AG09309 (cell line): ENCODE measurements at regions not wholly inside any gene's neighbourhood (a gene's known extent, or its start where the extent isn't known, plus 50 kb on each side); places are given as distances from the start of the nearest gene placed in this dataset.

ENCODE experiments used
- DNase-seq: peaks from one replicate; pipeline ENCODE4 v3.0.0-alpha.2; 2010; ENCODE audit warnings: low read depth
- H3K4me3 ChIP-seq: 2 replicates; pipeline ENCODE4 v1.5.1; 2011; ENCODE audit warnings: mild to moderate bottlenecking, low read depth, low read length, moderate library complexity; ENCODE audit not compliant: control insufficient read depth
- TF ChIP-seq, protein P1 (sequence below): IDR thresholded peaks from 2 replicates; pipeline ENCODE4 v1.5.1; 2011; ENCODE audit warnings: mild to moderate bottlenecking, low read depth, low read length, inconsistent platforms; ENCODE audit not compliant: insufficient read depth, control insufficient read depth; ENCODE audit errors: missing control alignments

DNA sequence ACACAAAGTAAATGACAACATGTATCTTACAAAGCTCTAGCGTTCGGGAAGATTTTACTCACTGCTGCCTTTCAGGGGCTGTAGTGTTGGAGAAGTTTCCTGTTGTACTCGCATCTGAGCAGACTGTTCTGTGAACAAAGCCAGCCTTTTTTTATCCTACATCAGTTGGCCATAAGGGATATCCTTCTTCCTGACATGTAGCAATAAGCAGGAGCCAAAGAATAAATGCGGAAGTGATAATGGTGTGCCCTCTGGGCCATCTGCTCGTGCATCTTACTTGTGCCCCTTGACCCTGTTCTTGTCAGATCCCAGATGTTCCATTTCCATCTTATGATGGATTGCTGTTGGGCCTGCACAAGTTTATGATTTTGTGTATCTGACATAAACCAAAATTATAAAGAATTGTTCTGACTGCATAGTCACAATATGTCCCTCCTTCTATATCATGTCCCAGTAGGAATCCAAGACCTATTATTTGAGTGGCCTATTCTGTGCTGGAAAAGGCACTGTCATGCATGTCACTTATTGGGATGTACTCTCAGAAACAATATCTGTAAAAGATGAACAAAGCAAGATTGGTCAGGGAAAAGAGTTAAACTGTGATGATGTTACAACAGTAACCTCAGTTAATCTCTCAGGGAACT is 631.3 kb downstream of the NSUN3 start:
- DNase-seq = no peak
- TF ChIP-seq, protein P1, sequence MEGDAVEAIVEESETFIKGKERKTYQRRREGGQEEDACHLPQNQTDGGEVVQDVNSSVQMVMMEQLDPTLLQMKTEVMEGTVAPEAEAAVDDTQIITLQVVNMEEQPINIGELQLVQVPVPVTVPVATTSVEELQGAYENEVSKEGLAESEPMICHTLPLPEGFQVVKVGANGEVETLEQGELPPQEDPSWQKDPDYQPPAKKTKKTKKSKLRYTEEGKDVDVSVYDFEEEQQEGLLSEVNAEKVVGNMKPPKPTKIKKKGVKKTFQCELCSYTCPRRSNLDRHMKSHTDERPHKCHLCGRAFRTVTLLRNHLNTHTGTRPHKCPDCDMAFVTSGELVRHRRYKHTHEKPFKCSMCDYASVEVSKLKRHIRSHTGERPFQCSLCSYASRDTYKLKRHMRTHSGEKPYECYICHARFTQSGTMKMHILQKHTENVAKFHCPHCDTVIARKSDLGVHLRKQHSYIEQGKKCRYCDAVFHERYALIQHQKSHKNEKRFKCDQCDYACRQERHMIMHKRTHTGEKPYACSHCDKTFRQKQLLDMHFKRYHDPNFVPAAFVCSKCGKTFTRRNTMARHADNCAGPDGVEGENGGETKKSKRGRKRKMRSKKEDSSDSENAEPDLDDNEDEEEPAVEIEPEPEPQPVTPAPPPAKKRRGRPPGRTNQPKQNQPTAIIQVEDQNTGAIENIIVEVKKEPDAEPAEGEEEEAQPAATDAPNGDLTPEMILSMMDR = no peak

DNA sequence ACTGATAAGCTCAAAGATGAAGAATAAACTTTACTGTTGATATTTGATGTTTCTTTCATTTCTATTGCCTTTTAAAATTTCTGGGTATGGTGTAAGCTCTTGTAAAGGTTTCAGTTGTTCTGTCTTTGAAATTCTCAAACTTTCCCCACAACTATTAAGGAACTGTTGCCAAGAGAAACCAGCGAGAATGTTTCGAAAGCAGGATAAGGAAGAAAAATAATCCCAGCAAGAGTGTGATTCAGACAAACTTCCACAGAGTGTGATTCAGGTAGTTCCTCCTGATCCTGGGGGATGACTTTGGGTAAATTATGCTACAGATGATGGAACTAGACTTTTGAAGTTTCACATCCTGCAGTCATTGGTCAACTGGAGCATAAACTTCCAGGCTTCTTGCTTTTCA is 632.0 kb downstream of the NSUN3 start:
- H3K4me3 ChIP-seq = no peak overlapping the region
- TF ChIP-seq, protein P1 = no peak
- DNase-seq = no peak

More for the DNA sequence above, 631.3 kb downstream of the NSUN3 start:
- H3K4me3 ChIP-seq = no peak overlapping the region

DNA sequence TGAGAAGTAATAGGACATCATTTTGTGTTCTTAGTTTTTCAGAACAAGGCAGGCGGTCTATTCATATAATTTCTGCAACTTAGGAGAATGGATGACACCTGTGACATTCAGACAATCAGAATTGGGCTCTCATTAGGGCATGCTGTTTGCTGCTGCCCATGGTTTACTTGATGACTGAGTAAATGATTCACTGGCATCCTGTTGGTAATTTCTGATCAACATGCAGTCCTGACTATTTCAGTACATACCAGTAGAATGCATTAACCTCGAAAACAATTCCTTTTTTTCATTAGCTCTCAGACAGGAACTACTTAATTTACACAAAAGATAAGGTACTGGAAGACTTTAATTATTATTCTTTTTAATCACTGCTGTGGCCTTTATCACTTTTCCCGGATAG is 641.6 kb downstream of the NSUN3 start:
- DNase-seq = no peak
- TF ChIP-seq, protein P1 = no peak
- H3K4me3 ChIP-seq = no peak overlapping the region

DNA sequence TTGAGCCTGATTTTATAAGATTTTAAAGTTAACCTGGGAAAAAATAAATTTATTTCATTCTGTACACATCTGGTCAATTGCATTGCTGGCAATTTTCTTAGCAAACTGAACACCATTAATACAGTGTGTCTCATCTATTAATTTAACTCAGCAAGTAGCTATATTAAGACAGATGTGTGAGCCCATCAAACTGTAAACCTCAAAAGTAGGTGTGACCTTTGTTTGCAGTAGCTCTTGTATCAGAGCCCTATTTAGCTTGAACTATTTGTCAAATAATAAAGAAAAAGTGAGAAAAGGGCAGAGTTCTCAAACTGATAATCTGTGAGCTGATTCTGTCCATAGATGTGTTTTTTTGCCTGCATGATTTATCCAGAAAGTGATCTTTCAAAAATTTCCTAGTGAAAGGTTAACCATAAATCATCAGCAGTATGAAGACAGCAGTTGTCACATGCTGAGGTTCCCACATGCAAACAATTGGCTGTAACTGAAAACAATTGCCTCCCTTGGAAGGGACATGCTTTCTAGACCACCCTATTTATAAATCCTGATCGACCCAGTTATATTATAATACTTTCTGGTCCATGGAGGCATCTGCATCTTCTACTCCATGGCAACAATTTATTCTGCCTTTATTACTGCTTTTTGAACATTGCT is 646.5 kb downstream of the NSUN3 start:
- no peak overlapping the region for H3K4me3 ChIP-seq
- DNase-seq = no peak
- TF ChIP-seq, protein P1 = no peak

DNA sequence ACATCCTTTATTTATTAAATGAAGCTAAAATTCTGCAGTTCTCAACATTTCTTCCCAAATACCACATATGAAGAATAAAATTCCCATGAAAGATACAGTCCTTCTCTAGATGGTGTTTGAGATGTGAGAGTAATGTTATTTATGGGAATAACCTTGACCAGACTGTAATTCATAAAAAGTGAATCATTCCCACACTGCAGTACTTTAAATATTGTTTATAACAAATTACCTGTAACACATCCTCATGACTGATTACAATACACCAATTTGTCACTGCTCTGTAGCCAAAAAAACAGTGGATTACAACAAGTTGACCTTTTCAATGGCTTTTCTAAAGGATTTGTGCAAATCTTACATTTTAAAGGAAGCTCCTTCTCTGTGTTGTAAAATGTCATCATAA is 651.3 kb downstream of the NSUN3 start:
- TF ChIP-seq, protein P1 = no peak
- DNase-seq = no peak

DNA sequence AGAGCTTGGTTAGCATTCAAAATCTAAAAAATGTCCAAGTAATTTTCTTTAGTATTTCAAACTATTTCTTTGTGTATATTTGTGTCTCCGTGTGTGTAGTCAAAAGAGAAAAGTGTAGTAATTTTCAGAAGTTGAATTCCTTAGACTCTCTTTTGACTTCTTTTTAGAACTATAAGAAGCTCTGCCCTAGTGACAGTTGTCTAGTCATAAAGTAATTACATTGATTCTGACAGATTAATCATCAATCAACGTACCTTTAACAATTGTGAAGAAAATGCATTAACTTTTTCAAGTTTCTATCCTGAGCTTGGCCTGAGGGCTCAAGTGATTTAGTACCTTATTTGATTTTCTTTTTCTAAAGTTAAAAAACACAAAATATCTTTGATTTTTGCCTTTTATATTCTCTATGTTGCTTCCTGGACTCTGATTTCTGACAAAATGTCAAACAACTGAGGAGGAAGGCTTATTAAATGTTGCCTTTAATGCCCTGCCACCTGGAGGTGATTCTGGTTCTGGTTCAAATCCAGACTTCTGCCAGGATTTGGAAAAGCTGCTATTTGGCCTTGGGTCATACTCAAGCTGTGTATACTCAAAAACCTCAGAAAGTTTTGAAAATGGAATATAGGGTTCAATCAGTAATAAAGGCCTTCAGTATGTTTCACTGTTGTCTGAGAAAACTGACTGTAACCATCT is 653.6 kb downstream of the NSUN3 start:
- TF ChIP-seq, protein P1 = no peak
- H3K4me3 ChIP-seq = no peak overlapping the region
- DNase-seq = no peak

More for the DNA sequence above, 651.3 kb downstream of the NSUN3 start:
- H3K4me3 ChIP-seq = no peak overlapping the region
